GM23338 (cell line): ENCODE measurements at regions not wholly inside any gene's neighbourhood (a gene's known extent, or its start where the extent isn't known, plus 50 kb on each side); places are given as distances from the start of the nearest gene placed in this dataset.

Source experiments
- CREB1 ChIP-seq: fragments of 250-450 bp; sonication (Bioruptor Pico); IDR thresholded peaks from 2 replicates; pipeline ENCODE4 v1.5.0; 2020; ENCODE audit warnings: low read depth, mild to moderate bottlenecking, moderate library complexity
- ETS1 ChIP-seq: IDR thresholded peaks from 2 replicates; pipeline ENCODE4 v1.6.1; 2016; ENCODE audit warnings: antibody characterized with exemption
- EZH2 ChIP-seq: fragments of 200-600 bp; sonication (generic); IDR thresholded peaks from one replicate; pipeline ENCODE4 v1.8.0; 2017; ENCODE audit warnings: antibody characterized with exemption, mild to moderate bottlenecking, low read depth; ENCODE audit not compliant: unreplicated experiment
- EZH2phosphoT487 ChIP-seq: fragments of 200-600 bp; sonication (generic); IDR thresholded peaks from one replicate; pipeline ENCODE4 v1.8.1; 2018; ENCODE audit warnings: antibody characterized with exemption; ENCODE audit not compliant: unreplicated experiment
- JUNB ChIP-seq: IDR thresholded peaks from one replicate; pipeline ENCODE4 v1.6.1; 2016; ENCODE audit warnings: antibody characterized with exemption; ENCODE audit not compliant: unreplicated experiment
- NANOG ChIP-seq: IDR thresholded peaks from 2 replicates; pipeline ENCODE4 v1.6.1; 2016; ENCODE audit warnings: antibody characterized with exemption, borderline replicate concordance
- POLR2AphosphoS5 ChIP-seq: IDR thresholded peaks from 2 replicates; pipeline ENCODE4 v1.6.1; 2016; ENCODE audit warnings: antibody characterized with exemption, low read depth
- REST ChIP-seq: IDR thresholded peaks from one replicate; pipeline ENCODE4 v1.6.1; 2018; ENCODE audit warnings: antibody characterized with exemption; ENCODE audit not compliant: unreplicated experiment
- STAT1 ChIP-seq: IDR thresholded peaks from one replicate; pipeline ENCODE4 v1.6.1; 2016; ENCODE audit warnings: antibody characterized with exemption; ENCODE audit not compliant: unreplicated experiment
- ZNF114 ChIP-seq: fragments of 250-450 bp; sonication (Bioruptor Pico); IDR thresholded peaks from 2 replicates; pipeline ENCODE4 v1.5.0; 2020; ENCODE audit warnings: mild to moderate bottlenecking, moderate library complexity
- ZNF331 ChIP-seq: fragments of 250-450 bp; sonication (Bioruptor Pico); IDR thresholded peaks from 2 replicates; pipeline ENCODE4 v1.5.0; 2020; ENCODE audit warnings: low read depth, mild to moderate bottlenecking, moderate library complexity
- ZNF462 ChIP-seq: fragments of 250-450 bp; sonication (Bioruptor Pico); IDR thresholded peaks from 2 replicates; pipeline ENCODE4 v1.5.0; 2020; ENCODE audit warnings: mild to moderate bottlenecking, moderate library complexity
- TF ChIP-seq, protein P1 (sequence below), 2 experiments: fragments of 200-600 bp in 1 of 2; sonication (generic) in 1 of 2; conservative IDR thresholded peaks; 2 replicates each; pipeline versions ENCODE4 v1.5.1 to v1.6.1; 2016 to 2017; ENCODE audit warnings: antibody characterized with exemption in 2 of 2, low read depth in 2 of 2, mild to moderate bottlenecking in 2 of 2, moderate library complexity in 1 of 2

- TF ChIP-seq, protein P1, sequence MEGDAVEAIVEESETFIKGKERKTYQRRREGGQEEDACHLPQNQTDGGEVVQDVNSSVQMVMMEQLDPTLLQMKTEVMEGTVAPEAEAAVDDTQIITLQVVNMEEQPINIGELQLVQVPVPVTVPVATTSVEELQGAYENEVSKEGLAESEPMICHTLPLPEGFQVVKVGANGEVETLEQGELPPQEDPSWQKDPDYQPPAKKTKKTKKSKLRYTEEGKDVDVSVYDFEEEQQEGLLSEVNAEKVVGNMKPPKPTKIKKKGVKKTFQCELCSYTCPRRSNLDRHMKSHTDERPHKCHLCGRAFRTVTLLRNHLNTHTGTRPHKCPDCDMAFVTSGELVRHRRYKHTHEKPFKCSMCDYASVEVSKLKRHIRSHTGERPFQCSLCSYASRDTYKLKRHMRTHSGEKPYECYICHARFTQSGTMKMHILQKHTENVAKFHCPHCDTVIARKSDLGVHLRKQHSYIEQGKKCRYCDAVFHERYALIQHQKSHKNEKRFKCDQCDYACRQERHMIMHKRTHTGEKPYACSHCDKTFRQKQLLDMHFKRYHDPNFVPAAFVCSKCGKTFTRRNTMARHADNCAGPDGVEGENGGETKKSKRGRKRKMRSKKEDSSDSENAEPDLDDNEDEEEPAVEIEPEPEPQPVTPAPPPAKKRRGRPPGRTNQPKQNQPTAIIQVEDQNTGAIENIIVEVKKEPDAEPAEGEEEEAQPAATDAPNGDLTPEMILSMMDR (conservative IDR thresholded peaks at IDR 0.05; ENCODE audit: low read depth in 2 of 2): no peak
- TF ChIP-seq EZH2 (no peak), CREB1 (no peak), EZH2phosphoT487 (no peak), POLR2AphosphoS5 (no peak), REST (no peak), NANOG (no peak), JUNB (no peak), ZNF331 (CRISPR knock-in tag) (no peak), ETS1 (no peak), STAT1 (no peak), ZNF114 (CRISPR knock-in tag) (no peak), ZNF462 (no peak)
Observed at GRCh38 chr5:165201369-165201768, 1696.0 kb downstream of the MAT2B start.
